ENCODE measurements at regions not wholly inside any gene's neighbourhood (a gene's known extent, or its start where the extent isn't known, plus 50 kb on each side); places are given as distances from the start of the nearest gene placed in this dataset.
"Not testable (repeated sequence)": the region's sequence is repeated elsewhere in the genome, so short reads cannot be mapped to it uniquely, and the experiment has no call there.

GRCh38 chr12:47370421-47370820 lies 290.7 kb upstream of the AMIGO2 start:
- no peaks in the 10 kb centered on the region for H3K27me3 ChIP-seq
- no peaks in the 10 kb centered on the region for H3K4me1 ChIP-seq
- no peak for DNase-seq (ENCODE audit: low spot score)
- H3K4me3 ChIP-seq: no peak overlapping the region
- TF ChIP-seq, protein P1, sequence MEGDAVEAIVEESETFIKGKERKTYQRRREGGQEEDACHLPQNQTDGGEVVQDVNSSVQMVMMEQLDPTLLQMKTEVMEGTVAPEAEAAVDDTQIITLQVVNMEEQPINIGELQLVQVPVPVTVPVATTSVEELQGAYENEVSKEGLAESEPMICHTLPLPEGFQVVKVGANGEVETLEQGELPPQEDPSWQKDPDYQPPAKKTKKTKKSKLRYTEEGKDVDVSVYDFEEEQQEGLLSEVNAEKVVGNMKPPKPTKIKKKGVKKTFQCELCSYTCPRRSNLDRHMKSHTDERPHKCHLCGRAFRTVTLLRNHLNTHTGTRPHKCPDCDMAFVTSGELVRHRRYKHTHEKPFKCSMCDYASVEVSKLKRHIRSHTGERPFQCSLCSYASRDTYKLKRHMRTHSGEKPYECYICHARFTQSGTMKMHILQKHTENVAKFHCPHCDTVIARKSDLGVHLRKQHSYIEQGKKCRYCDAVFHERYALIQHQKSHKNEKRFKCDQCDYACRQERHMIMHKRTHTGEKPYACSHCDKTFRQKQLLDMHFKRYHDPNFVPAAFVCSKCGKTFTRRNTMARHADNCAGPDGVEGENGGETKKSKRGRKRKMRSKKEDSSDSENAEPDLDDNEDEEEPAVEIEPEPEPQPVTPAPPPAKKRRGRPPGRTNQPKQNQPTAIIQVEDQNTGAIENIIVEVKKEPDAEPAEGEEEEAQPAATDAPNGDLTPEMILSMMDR (IDR thresholded peaks at IDR 0.05): no peak
- H3K36me3 ChIP-seq: no peaks in the 10 kb centered on the region
- no peaks in the 10 kb centered on the region for H3K9me3 ChIP-seq
- H3K27ac ChIP-seq: no peak overlapping the region

GRCh38 chr12:47369085-47369484 lies 289.3 kb upstream of the AMIGO2 start:
- Histone ChIP-seq H3K9me3 (no peaks in the 10 kb centered on the region), H3K4me1 (no peaks in the 10 kb centered on the region), H3K27me3 (no peaks in the 10 kb centered on the region), H3K36me3 (no peaks in the 10 kb centered on the region), H3K4me3 (no peak overlapping the region), H3K27ac (no peak overlapping the region)
- TF ChIP-seq, protein P1 (IDR thresholded peaks at IDR 0.05): no peak
- no peak for DNase-seq (ENCODE audit: low spot score)

DNA sequence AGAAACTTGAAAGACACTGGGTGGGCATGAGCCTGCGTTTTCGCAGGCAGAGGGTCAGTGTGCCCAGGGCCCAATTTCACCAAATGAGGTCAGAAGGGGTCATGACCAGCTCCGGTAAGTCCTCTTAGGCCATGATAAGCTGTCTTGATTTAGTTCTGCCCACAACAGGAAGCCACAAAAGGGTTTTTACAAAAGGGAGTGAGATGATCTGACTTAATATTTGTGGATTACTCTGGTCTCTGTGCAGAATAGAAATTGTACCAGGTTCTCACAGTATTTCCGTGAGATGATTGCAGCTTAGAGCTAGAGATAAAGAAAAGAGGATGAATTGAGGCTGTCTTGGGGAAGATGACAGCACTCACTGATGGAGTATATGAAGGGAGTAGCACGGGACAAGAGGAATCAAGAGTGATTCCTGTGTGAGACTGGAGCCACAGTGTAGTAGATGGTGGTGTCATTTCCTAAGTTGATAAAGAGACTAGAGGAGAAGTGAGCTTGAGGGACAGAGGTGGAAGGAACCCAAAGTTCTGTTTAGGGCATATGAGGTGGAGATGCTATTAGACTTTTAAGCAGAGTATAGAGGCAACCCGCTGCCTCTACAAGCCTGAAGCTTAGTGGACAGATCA lies 288.3 kb upstream of the AMIGO2 start:
- Histone ChIP-seq H3K36me3 (no peaks in the 10 kb centered on the region), H3K27me3 (no peaks in the 10 kb centered on the region), H3K9me3 (no peaks in the 10 kb centered on the region), H3K27ac (no peak overlapping the region), H3K4me1 (no peaks in the 10 kb centered on the region), H3K4me3 (no peak overlapping the region)
- TF ChIP-seq, protein P1 (IDR thresholded peaks at IDR 0.05): no peak
- DNase-seq (ENCODE audit: low spot score): no peak

GRCh38 chr12:47366579-47366978 lies 286.8 kb upstream of the AMIGO2 start:
- TF ChIP-seq, protein P1 (IDR thresholded peaks at IDR 0.05): no peak
- H3K36me3 ChIP-seq: no peaks in the 10 kb centered on the region
- no peaks in the 10 kb centered on the region for H3K9me3 ChIP-seq
- no peak for DNase-seq (ENCODE audit: low spot score)
- no peaks in the 10 kb centered on the region for H3K4me1 ChIP-seq
- H3K4me3 ChIP-seq: no peak overlapping the region
- no peaks in the 10 kb centered on the region for H3K27me3 ChIP-seq
- no peak overlapping the region for H3K27ac ChIP-seq

DNA sequence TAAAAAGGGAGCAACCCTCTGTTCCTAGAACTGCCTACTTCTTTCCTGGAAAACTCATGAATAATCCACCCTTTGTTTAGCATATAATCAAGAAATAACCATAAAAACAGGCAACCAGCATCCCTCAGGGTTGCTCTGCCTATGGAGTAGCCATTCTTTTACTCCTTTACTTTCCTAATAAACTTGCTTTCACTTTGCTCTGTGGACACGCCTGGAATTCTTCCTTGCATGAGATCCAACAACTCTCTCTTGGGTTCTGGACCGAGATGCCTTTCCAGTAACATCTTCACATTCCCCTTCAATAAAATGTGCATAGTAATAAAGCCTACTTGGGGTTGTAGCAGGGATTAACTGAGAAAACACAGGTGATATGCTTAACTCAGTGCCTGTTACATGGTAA lies 286.4 kb upstream of the AMIGO2 start:
- DNase-seq (ENCODE audit: low spot score): no peak
- Histone ChIP-seq H3K27ac (no peak overlapping the region), H3K36me3 (no peaks in the 10 kb centered on the region), H3K4me3 (no peak overlapping the region), H3K9me3 (no peaks in the 10 kb centered on the region), H3K27me3 (no peaks in the 10 kb centered on the region), H3K4me1 (no peaks in the 10 kb centered on the region)
- TF ChIP-seq, protein P1 (IDR thresholded peaks at IDR 0.05): no peak

DNA sequence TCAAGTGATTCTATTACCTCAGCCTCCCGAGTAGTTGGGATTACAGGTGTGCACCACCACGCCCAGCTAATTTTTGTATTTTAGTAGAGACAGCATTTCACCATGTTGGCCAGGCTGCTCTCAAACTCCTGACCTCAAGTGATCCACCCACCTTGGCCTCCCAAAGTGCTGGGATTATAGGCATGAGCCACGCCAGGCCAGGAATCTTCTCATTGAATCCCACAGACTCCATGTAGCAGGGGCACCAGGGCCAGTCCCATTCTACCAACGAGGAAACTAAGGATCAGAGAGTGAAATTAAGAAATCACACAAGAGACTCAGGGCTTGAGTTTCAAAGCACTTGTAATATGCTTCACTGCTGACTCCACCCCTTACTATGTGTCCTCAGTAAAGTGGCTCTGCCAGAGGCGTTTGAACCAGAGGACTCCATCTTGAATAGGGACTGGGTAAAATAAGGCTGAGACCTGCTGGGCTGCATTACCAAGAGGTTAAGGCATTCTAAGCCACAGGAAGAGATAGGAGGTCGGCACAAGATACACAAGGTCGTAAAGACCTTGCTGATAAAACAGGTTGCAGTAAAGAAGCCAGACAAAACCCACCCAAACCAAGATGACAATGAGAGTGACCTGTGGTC lies 285.8 kb upstream of the AMIGO2 start:
- H3K4me3 ChIP-seq; H3K9me3 ChIP-seq; DNase-seq (ENCODE audit: low spot score); H3K36me3 ChIP-seq; H3K4me1 ChIP-seq; H3K27me3 ChIP-seq; H3K27ac ChIP-seq: not testable (repeated sequence)
